HG03342 (cell line): ENCODE measurements at regions not wholly inside any gene's neighbourhood (a gene's known extent, or its start where the extent isn't known, plus 50 kb on each side); places are given as distances from the start of the nearest gene placed in this dataset.

ENCODE experiments used
- ATAC-seq: cut with Tn5 transposase; IDR thresholded peaks from one replicate; pipeline ENCODE4 v1.9.1; 2021; ENCODE audit warnings: mild to moderate bottlenecking, moderate library complexity; ENCODE audit not compliant: unreplicated experiment

GRCh38 chr6:21375151-21376116 is 218.1 kb upstream of the SOX4 start:
- ATAC-seq = peak; percentile 65

- no peak for ATAC-seq
These were observed 216.2 kb upstream of the SOX4 start for GRCh38 chr6:21377356-21377755.

- ATAC-seq = no peak
These were observed 212.1 kb upstream of the SOX4 start for GRCh38 chr6:21381331-21381963.

GRCh38 chr6:21382821-21383449 is 210.6 kb upstream of the SOX4 start:
- no peak for ATAC-seq

- ATAC-seq = no peak
These were observed 210.0 kb upstream of the SOX4 start for GRCh38 chr6:21383450-21384085.

- ATAC-seq = no peak
These were observed 209.3 kb upstream of the SOX4 start for GRCh38 chr6:21384216-21384615.

- ATAC-seq = no peak
These were observed 206.8 kb upstream of the SOX4 start for GRCh38 chr6:21386744-21387143.

GRCh38 chr6:21390532-21391213 is 202.9 kb upstream of the SOX4 start:
- ATAC-seq = no peak

- no peak for ATAC-seq
These were observed 201.4 kb upstream of the SOX4 start for GRCh38 chr6:21392177-21392576.

- ATAC-seq = no peak
These were observed 199.9 kb upstream of the SOX4 start for GRCh38 chr6:21393441-21394165.

- ATAC-seq = no peak
These were observed 198.4 kb upstream of the SOX4 start for GRCh38 chr6:21395121-21395520.

GRCh38 chr6:21396313-21396712 is 197.2 kb upstream of the SOX4 start:
- ATAC-seq = no peak

- ATAC-seq = no peak
These were observed 194.7 kb upstream of the SOX4 start for GRCh38 chr6:21398741-21399325.

- no peak for ATAC-seq
These were observed 191.2 kb upstream of the SOX4 start for GRCh38 chr6:21402368-21402767.

GRCh38 chr6:21404577-21404976 is 189.0 kb upstream of the SOX4 start:
- peak; percentile 65 for ATAC-seq

GRCh38 chr6:21406316-21406715 is 187.2 kb upstream of the SOX4 start:
- no peak for ATAC-seq

- no peak for ATAC-seq
These were observed 184.3 kb upstream of the SOX4 start for GRCh38 chr6:21409231-21409630.

- ATAC-seq = no peak
These were observed 180.1 kb upstream of the SOX4 start for GRCh38 chr6:21413428-21413827.

- no peak for ATAC-seq
These were observed 179.5 kb upstream of the SOX4 start for GRCh38 chr6:21414065-21414464.
